ENCODE measurements at regions not wholly inside any gene's neighbourhood (a gene's known extent, or its start where the extent isn't known, plus 50 kb on each side); places are given as distances from the start of the nearest gene placed in this dataset.

GRCh38 chr2:122528958-122529705 is 773.7 kb downstream of the TSN start:
- TF ChIP-seq POLR2AphosphoS5 (IDR thresholded peaks at IDR 0.05; ENCODE audit: low read depth, low read length) (no peak), POLR2A (IDR thresholded peaks at IDR 0.05; ENCODE audit: low read depth, low read length) (no peak), TAF1 (IDR thresholded peaks at IDR 0.05; ENCODE audit: borderline replicate concordance, low read depth, low read length) (no peak)
- no peak for FAIRE-seq
- no peak for DNase-seq (ENCODE audit: insufficient read length)

- TF ChIP-seq TAF1 (IDR thresholded peaks at IDR 0.05; ENCODE audit: borderline replicate concordance, low read depth, low read length) = no peak
- no peak for TF ChIP-seq POLR2A (IDR thresholded peaks at IDR 0.05; ENCODE audit: low read depth, low read length)
- no peak for TF ChIP-seq POLR2AphosphoS5 (IDR thresholded peaks at IDR 0.05; ENCODE audit: low read depth, low read length)
- FAIRE-seq (peak; percentile 84), DNase-seq (ENCODE audit: insufficient read length) (no peak)
Measured at GRCh38 chr2:122530814-122531213, 775.4 kb downstream of the TSN start.

GRCh38 chr2:122531290-122532071 is 776.0 kb downstream of the TSN start:
- DNase-seq (ENCODE audit: insufficient read length) = no peak
- TF ChIP-seq POLR2A (IDR thresholded peaks at IDR 0.05; ENCODE audit: low read depth, low read length) (no peak), TAF1 (IDR thresholded peaks at IDR 0.05; ENCODE audit: borderline replicate concordance, low read depth, low read length) (no peak), POLR2AphosphoS5 (IDR thresholded peaks at IDR 0.05; ENCODE audit: low read depth, low read length) (no peak)
- FAIRE-seq = peak; percentile 78

GRCh38 chr2:122532072-122532344 is 776.6 kb downstream of the TSN start:
- no peak for TF ChIP-seq TAF1 (IDR thresholded peaks at IDR 0.05; ENCODE audit: borderline replicate concordance, low read depth, low read length)
- no peak for TF ChIP-seq POLR2AphosphoS5 (IDR thresholded peaks at IDR 0.05; ENCODE audit: low read depth, low read length)
- TF ChIP-seq POLR2A (IDR thresholded peaks at IDR 0.05; ENCODE audit: low read depth, low read length) = no peak
- no peak for DNase-seq (ENCODE audit: insufficient read length)
- FAIRE-seq = no peak

- FAIRE-seq = no peak
- no peak for TF ChIP-seq TAF1 (IDR thresholded peaks at IDR 0.05; ENCODE audit: borderline replicate concordance, low read depth, low read length)
- TF ChIP-seq POLR2AphosphoS5 (IDR thresholded peaks at IDR 0.05; ENCODE audit: low read depth, low read length) = no peak
- no peak for TF ChIP-seq POLR2A (IDR thresholded peaks at IDR 0.05; ENCODE audit: low read depth, low read length)
- DNase-seq (ENCODE audit: insufficient read length) = no peak
Measured at GRCh38 chr2:122532481-122532880, 777.0 kb downstream of the TSN start.

- TF ChIP-seq POLR2AphosphoS5 (IDR thresholded peaks at IDR 0.05; ENCODE audit: low read depth, low read length) (no peak), POLR2A (IDR thresholded peaks at IDR 0.05; ENCODE audit: low read depth, low read length) (no peak), TAF1 (IDR thresholded peaks at IDR 0.05; ENCODE audit: borderline replicate concordance, low read depth, low read length) (no peak)
- FAIRE-seq (no peak), DNase-seq (ENCODE audit: insufficient read length) (no peak)
Measured at GRCh38 chr2:122535960-122536505, 780.6 kb downstream of the TSN start.

- TF ChIP-seq TAF1 (IDR thresholded peaks at IDR 0.05; ENCODE audit: borderline replicate concordance, low read depth, low read length) (no peak), POLR2AphosphoS5 (IDR thresholded peaks at IDR 0.05; ENCODE audit: low read depth, low read length) (no peak)
- FAIRE-seq (no peak), DNase-seq (ENCODE audit: insufficient read length) (no peak)
Measured at GRCh38 chr2:122539311-122539710, 783.9 kb downstream of the TSN start.

GRCh38 chr2:122539920-122540319 is 784.5 kb downstream of the TSN start:
- DNase-seq (ENCODE audit: insufficient read length) (no peak), FAIRE-seq (no peak)
- TF ChIP-seq POLR2A (IDR thresholded peaks at IDR 0.05; ENCODE audit: low read depth, low read length) = no peak
- TF ChIP-seq TAF1 (IDR thresholded peaks at IDR 0.05; ENCODE audit: borderline replicate concordance, low read depth, low read length) = no peak
- TF ChIP-seq POLR2AphosphoS5 (IDR thresholded peaks at IDR 0.05; ENCODE audit: low read depth, low read length) = no peak

- no peak for FAIRE-seq
- no peak for DNase-seq (ENCODE audit: insufficient read length)
- TF ChIP-seq POLR2A (IDR thresholded peaks at IDR 0.05; ENCODE audit: low read depth, low read length) (no peak), POLR2AphosphoS5 (IDR thresholded peaks at IDR 0.05; ENCODE audit: low read depth, low read length) (no peak), TAF1 (IDR thresholded peaks at IDR 0.05; ENCODE audit: borderline replicate concordance, low read depth, low read length) (no peak)
Measured at GRCh38 chr2:122542236-122542635, 786.8 kb downstream of the TSN start.

- FAIRE-seq (peak; percentile 27), DNase-seq (ENCODE audit: insufficient read length) (no peak)
- TF ChIP-seq POLR2AphosphoS5 (IDR thresholded peaks at IDR 0.05; ENCODE audit: low read depth, low read length) = no peak
- TF ChIP-seq TAF1 (IDR thresholded peaks at IDR 0.05; ENCODE audit: borderline replicate concordance, low read depth, low read length) = no peak
- no peak for TF ChIP-seq POLR2A (IDR thresholded peaks at IDR 0.05; ENCODE audit: low read depth, low read length)
Measured at GRCh38 chr2:122542646-122543045, 787.2 kb downstream of the TSN start.

- TF ChIP-seq POLR2A (IDR thresholded peaks at IDR 0.05; ENCODE audit: low read depth, low read length) = no peak
- no peak for TF ChIP-seq POLR2AphosphoS5 (IDR thresholded peaks at IDR 0.05; ENCODE audit: low read depth, low read length)
- no peak for TF ChIP-seq TAF1 (IDR thresholded peaks at IDR 0.05; ENCODE audit: borderline replicate concordance, low read depth, low read length)
- DNase-seq (ENCODE audit: insufficient read length) = no peak
- no peak for FAIRE-seq
Measured at GRCh38 chr2:122543815-122544214, 788.4 kb downstream of the TSN start.

GRCh38 chr2:122545821-122546220 is 790.4 kb downstream of the TSN start:
- no peak for DNase-seq (ENCODE audit: insufficient read length)
- TF ChIP-seq POLR2A (IDR thresholded peaks at IDR 0.05; ENCODE audit: low read depth, low read length) = no peak
- no peak for TF ChIP-seq POLR2AphosphoS5 (IDR thresholded peaks at IDR 0.05; ENCODE audit: low read depth, low read length)
- TF ChIP-seq TAF1 (IDR thresholded peaks at IDR 0.05; ENCODE audit: borderline replicate concordance, low read depth, low read length) = no peak
- no peak for FAIRE-seq
